ENCODE measurements at regions not wholly inside any gene's neighbourhood (a gene's known extent, or its start where the extent isn't known, plus 50 kb on each side); places are given as distances from the start of the nearest gene placed in this dataset.

DNA sequence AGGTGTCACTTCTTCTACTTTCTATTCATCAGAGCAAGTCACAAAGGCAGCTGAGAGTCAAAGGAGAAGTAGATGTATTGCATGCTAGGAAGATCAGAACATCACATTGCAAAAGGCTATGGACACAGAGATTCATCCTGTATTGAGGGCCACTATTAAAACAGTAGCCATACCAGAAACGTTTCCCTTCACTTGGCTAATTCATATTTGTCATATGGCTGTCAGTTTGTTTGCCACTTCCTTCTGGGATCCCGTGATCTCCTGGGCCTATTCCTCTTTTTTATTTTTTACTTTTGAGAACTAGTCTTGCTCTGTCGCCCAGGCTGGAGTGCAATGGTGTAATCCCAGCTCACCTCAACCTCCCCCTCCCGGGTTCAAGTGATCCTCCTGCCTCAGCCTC, 184.0 kb upstream of the SATB1 start:
- Histone ChIP-seq H3K36me3 (ENCODE audit: control insufficient read depth, insufficient read depth, low read length) (no peaks in the 10 kb centered on the region), H3K4me1 (ENCODE audit: control insufficient read depth, insufficient read depth, low read length) (no peaks in the 10 kb centered on the region), H3K18ac (ENCODE audit: low read depth, low read length) (no peak overlapping the region), H3K56ac (ENCODE audit: extremely low read depth, insufficient read depth, low read length) (no peak overlapping the region), H2BK15ac (ENCODE audit: low read depth, low read length) (no peak overlapping the region), H2AFZ (replicated peaks; ENCODE audit: low read length, poor library complexity) (no peak overlapping the region), H4K91ac (ENCODE audit: insufficient read depth, low read depth, low read length) (no peak overlapping the region), H3K27me3 (ENCODE audit: control insufficient read depth, insufficient read depth, low read length) (no peaks in the 10 kb centered on the region), H4K8ac (ENCODE audit: low read depth in 2 of 2, low read length in 2 of 2) (no peak overlapping the region), H2AK5ac (ENCODE audit: low read depth, low read length) (no peak overlapping the region), H2BK5ac (ENCODE audit: low read depth, low read length, poor library complexity, severe bottlenecking) (no peak overlapping the region), H2BK120ac (ENCODE audit: low read depth, low read length) (no peak overlapping the region), H2BK20ac (ENCODE audit: low read depth, low read length) (no peak overlapping the region), H3K79me1 (ENCODE audit: low read depth in 1 of 2, low read length in 2 of 2) (no peaks in the 10 kb centered on the region), H4K20me1 (ENCODE audit: insufficient read depth, low read length) (no peaks in the 10 kb centered on the region), H3K9ac (ENCODE audit: low read depth, low read length) (no peak overlapping the region), H3K23ac (ENCODE audit: low read depth, low read length) (no peak overlapping the region), H3K4me2 (ENCODE audit: low read depth, low read length) (no peak overlapping the region), H3K4ac (ENCODE audit: low read depth, low read length) (no peak overlapping the region), H3K27ac (ENCODE audit: insufficient read depth, low read length) (no peak overlapping the region), H2AK9ac (replicated peaks; ENCODE audit: low read depth, low read length, poor library complexity) (no peak overlapping the region), H3K14ac (replicated peaks; ENCODE audit: low read depth, low read length) (no peak overlapping the region), H4K5ac (ENCODE audit: low read depth, low read length) (no peak overlapping the region), H3K4me3 (ENCODE audit: insufficient read depth, low read depth, low read length) (no peak overlapping the region), H3K9me1 (ENCODE audit: insufficient read depth, low read length) (no peaks in the 10 kb centered on the region), H3K9me3 (ENCODE audit: control insufficient read depth, insufficient read depth, low read length) (no peaks in the 10 kb centered on the region; the same call in 1 of the 2 replicates)
- in situ Hi-C loops (cut with MboI; ENCODE audit: low sequenced_read_pairs): no loop called here
- ATAC-seq (ENCODE audit: low read depth): no peak
- no peak for DNase-seq
- ChIA-PET POLR2A (ENCODE audit: unreplicated experiment) (no interaction called here), CTCF (no interaction called here)
- WGBS, 2 experiments (ENCODE audit: extremely low coverage in 2 of 2, insufficient read length in 1 of 2): 67% methylated on average over 1 of the region's 4 CpGs; no CpG with 5 or more reads in 1 of the 2 experiments
- intact Hi-C loops (cut with micrococcal nuclease): no loop called here
- BruUV-seq (replicated peaks): no TSS peak
- dilution Hi-C loops (cut with HindIII; ENCODE audit: low sequenced_read_pairs, unreplicated experiment): no loop called here
- TF ChIP-seq CEBPB (IDR thresholded peaks at IDR 0.05; ENCODE audit: low read depth, low read length): no peak
- TF ChIP-seq MXI1 (IDR thresholded peaks at IDR 0.05; ENCODE audit: borderline replicate concordance, low read depth, low read length): no peak
- TF ChIP-seq MAFK (IDR thresholded peaks at IDR 0.05; ENCODE audit: low read depth, low read length): no peak
- TF ChIP-seq POLR2A (IDR thresholded peaks at IDR 0.05; ENCODE audit: low read depth, low read length): no peak
- no peak for TF ChIP-seq NFE2L2 (IDR thresholded peaks at IDR 0.05; ENCODE audit: low read depth, low read length)
- TF ChIP-seq SMC3 (IDR thresholded peaks at IDR 0.05; ENCODE audit: low read depth, low read length): no peak
- no peak for TF ChIP-seq RCOR1 (IDR thresholded peaks at IDR 0.05; ENCODE audit: insufficient replicate concordance, low read length)
- TF ChIP-seq CHD1 (IDR thresholded peaks at IDR 0.05; ENCODE audit: low read depth, low read length): no peak
- TF ChIP-seq, protein P1, sequence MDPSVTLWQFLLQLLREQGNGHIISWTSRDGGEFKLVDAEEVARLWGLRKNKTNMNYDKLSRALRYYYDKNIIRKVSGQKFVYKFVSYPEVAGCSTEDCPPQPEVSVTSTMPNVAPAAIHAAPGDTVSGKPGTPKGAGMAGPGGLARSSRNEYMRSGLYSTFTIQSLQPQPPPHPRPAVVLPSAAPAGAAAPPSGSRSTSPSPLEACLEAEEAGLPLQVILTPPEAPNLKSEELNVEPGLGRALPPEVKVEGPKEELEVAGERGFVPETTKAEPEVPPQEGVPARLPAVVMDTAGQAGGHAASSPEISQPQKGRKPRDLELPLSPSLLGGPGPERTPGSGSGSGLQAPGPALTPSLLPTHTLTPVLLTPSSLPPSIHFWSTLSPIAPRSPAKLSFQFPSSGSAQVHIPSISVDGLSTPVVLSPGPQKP (IDR thresholded peaks at IDR 0.05; ENCODE audit: borderline replicate concordance, low read depth, low read length): no peak
- TF ChIP-seq, protein P2, sequence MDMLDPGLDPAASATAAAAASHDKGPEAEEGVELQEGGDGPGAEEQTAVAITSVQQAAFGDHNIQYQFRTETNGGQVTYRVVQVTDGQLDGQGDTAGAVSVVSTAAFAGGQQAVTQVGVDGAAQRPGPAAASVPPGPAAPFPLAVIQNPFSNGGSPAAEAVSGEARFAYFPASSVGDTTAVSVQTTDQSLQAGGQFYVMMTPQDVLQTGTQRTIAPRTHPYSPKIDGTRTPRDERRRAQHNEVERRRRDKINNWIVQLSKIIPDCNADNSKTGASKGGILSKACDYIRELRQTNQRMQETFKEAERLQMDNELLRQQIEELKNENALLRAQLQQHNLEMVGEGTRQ (IDR thresholded peaks at IDR 0.05; ENCODE audit: low read depth, low read length): no peak
- no peak for TF ChIP-seq MAZ (IDR thresholded peaks at IDR 0.05; ENCODE audit: borderline replicate concordance, low read depth, low read length)
- TF ChIP-seq, protein P3, sequence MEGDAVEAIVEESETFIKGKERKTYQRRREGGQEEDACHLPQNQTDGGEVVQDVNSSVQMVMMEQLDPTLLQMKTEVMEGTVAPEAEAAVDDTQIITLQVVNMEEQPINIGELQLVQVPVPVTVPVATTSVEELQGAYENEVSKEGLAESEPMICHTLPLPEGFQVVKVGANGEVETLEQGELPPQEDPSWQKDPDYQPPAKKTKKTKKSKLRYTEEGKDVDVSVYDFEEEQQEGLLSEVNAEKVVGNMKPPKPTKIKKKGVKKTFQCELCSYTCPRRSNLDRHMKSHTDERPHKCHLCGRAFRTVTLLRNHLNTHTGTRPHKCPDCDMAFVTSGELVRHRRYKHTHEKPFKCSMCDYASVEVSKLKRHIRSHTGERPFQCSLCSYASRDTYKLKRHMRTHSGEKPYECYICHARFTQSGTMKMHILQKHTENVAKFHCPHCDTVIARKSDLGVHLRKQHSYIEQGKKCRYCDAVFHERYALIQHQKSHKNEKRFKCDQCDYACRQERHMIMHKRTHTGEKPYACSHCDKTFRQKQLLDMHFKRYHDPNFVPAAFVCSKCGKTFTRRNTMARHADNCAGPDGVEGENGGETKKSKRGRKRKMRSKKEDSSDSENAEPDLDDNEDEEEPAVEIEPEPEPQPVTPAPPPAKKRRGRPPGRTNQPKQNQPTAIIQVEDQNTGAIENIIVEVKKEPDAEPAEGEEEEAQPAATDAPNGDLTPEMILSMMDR (conservative IDR thresholded peaks at IDR 0.05; ENCODE audit: low read depth, low read length): no peak
- no peak for TF ChIP-seq RAD21 (IDR thresholded peaks at IDR 0.05; ENCODE audit: low read length)
- TF ChIP-seq RFX5 (IDR thresholded peaks at IDR 0.05; ENCODE audit: low read depth, low read length): no peak
